IMR-90 (cell line): ENCODE measurements at regions not wholly inside any gene's neighbourhood (a gene's known extent, or its start where the extent isn't known, plus 50 kb on each side); places are given as distances from the start of the nearest gene placed in this dataset.
"Not testable (repeated sequence)": the region's sequence is repeated elsewhere in the genome, so short reads cannot be mapped to it uniquely, and the experiment has no call there.

Source experiments
- ATAC-seq: fragments of 200-7000 bp; cut with Tn5 transposase; 2 replicates; pipeline ENCODE4 v1.9.1; 2020; ENCODE audit warnings: low read depth, mild to moderate bottlenecking, moderate library complexity
- BruUV-seq: library from RNA; stranded (reverse); fragments of 400-500 nt; replicated peaks from 2 replicates; lab custom pipeline; 2021; lab: Mats Ljungman, UMichigan
- CTCF ChIA-PET: fragments of 300-600 bp; formaldehyde crosslinking; extraction: SDS; loops from one replicate; lab custom pipeline; 2021; ENCODE audit warnings: antibody characterized with exemption; lab: Yijun Ruan, JAX
- POLR2A ChIA-PET: fragments of 300-600 bp; sonication (Branson Sonifier 250); formaldehyde crosslinking; loops from one replicate; lab custom pipeline; 2022; ENCODE audit warnings: antibody characterized with exemption; ENCODE audit not compliant: unreplicated experiment; lab: Charles Lee
- DNase-seq: peaks from one replicate; pipeline ENCODE4 v3.0.0; 2013
- H2AFZ ChIP-seq: replicated peaks from 2 replicates; pipeline ENCODE3; 2013; ENCODE audit warnings: low read length, mild to moderate bottlenecking; ENCODE audit not compliant: poor library complexity
- H2AK5ac ChIP-seq: 2 replicates; pipeline ENCODE4 v1.6.1; 2013; ENCODE audit warnings: low read depth, low read length, inconsistent platforms
- H2AK9ac ChIP-seq: replicated peaks from 2 replicates; pipeline ENCODE3; 2013; ENCODE audit warnings: mild to moderate bottlenecking, low read depth, low read length, moderate library complexity; ENCODE audit not compliant: poor library complexity
- H2BK120ac ChIP-seq: 2 replicates; pipeline ENCODE4 v1.6.1; 2013; ENCODE audit warnings: low read depth, low read length, inconsistent platforms
- H2BK15ac ChIP-seq: 3 replicates; pipeline ENCODE4 v1.6.1; 2013; ENCODE audit warnings: low read depth, low read length, inconsistent platforms
- H2BK20ac ChIP-seq: 2 replicates; pipeline ENCODE4 v1.6.1; 2013; ENCODE audit warnings: low read depth, mild to moderate bottlenecking, inconsistent platforms, low read length, moderate library complexity
- H2BK5ac ChIP-seq: 2 replicates; pipeline ENCODE4 v1.6.1; 2013; ENCODE audit warnings: mild to moderate bottlenecking, low read depth, low read length, inconsistent platforms; ENCODE audit not compliant: poor library complexity, severe bottlenecking
- H3K14ac ChIP-seq: replicated peaks from 2 replicates; pipeline ENCODE4 v1.6.1; 2013; ENCODE audit warnings: low read depth, low read length, inconsistent platforms
- H3K18ac ChIP-seq: 2 replicates; pipeline ENCODE4 v1.6.1; 2013; ENCODE audit warnings: low read depth, low read length, control low read depth
- H3K23ac ChIP-seq: 2 replicates; pipeline ENCODE4 v1.6.1; 2013; ENCODE audit warnings: low read depth, low read length, inconsistent platforms
- H3K27ac ChIP-seq: 2 replicates; pipeline ENCODE4 v1.5.1; 2013; ENCODE audit warnings: mild to moderate bottlenecking, control low read depth, low read length; ENCODE audit not compliant: insufficient read depth
- H3K27me3 ChIP-seq: 2 replicates; pipeline ENCODE4 v1.6.1; 2013; ENCODE audit warnings: low read length; ENCODE audit not compliant: control insufficient read depth, insufficient read depth
- H3K36me3 ChIP-seq: 2 replicates; pipeline ENCODE4 v1.6.1; 2013; ENCODE audit warnings: low read length, mixed read lengths; ENCODE audit not compliant: control insufficient read depth, insufficient read depth
- H3K4ac ChIP-seq: 2 replicates; pipeline ENCODE4 v1.6.1; 2013; ENCODE audit warnings: low read depth, low read length, inconsistent platforms
- H3K4me1 ChIP-seq: 2 replicates; pipeline ENCODE4 v1.6.1; 2013; ENCODE audit warnings: low read length, mixed read lengths; ENCODE audit not compliant: control insufficient read depth, insufficient read depth
- H3K4me2 ChIP-seq: 2 replicates; pipeline ENCODE4 v1.6.1; 2013; ENCODE audit warnings: low read depth, mild to moderate bottlenecking, control low read depth, low read length, moderate library complexity
- H3K4me3 ChIP-seq: 2 replicates; pipeline ENCODE4 v1.5.1; 2013; ENCODE audit warnings: low read depth, mild to moderate bottlenecking, control low read depth, low read length, moderate library complexity; ENCODE audit not compliant: insufficient read depth
- H3K56ac ChIP-seq: 2 replicates; pipeline ENCODE4 v1.6.1; 2013; ENCODE audit warnings: low read length, inconsistent platforms; ENCODE audit not compliant: insufficient read depth; ENCODE audit errors: extremely low read depth
- H3K79me1 ChIP-seq, 2 experiments: 2 replicates each; pipeline ENCODE4 v1.6.1; 2013; ENCODE audit warnings: low read length in 2 of 2, inconsistent platforms in 1 of 2, low read depth in 1 of 2
- H3K9ac ChIP-seq: 2 replicates; pipeline ENCODE4 v1.6.1; 2013; ENCODE audit warnings: low read depth, low read length, control low read depth
- H3K9me1 ChIP-seq: 2 replicates; pipeline ENCODE4 v1.6.1; 2013; ENCODE audit warnings: low read length, inconsistent platforms; ENCODE audit not compliant: insufficient read depth
- H3K9me3 ChIP-seq: 2 replicates; pipeline ENCODE4 v1.6.1; 2013; ENCODE audit warnings: low read length; ENCODE audit not compliant: control insufficient read depth, insufficient read depth
- H4K20me1 ChIP-seq: 2 replicates; pipeline ENCODE4 v1.6.1; 2013; ENCODE audit warnings: low read length, inconsistent platforms; ENCODE audit not compliant: insufficient read depth
- H4K5ac ChIP-seq: 2 replicates; pipeline ENCODE4 v1.6.1; 2013; ENCODE audit warnings: mild to moderate bottlenecking, low read depth, low read length, control low read depth
- H4K8ac ChIP-seq, 2 experiments: 2 replicates each; pipeline ENCODE4 v1.6.1; 2013; ENCODE audit warnings: low read depth in 2 of 2, low read length in 2 of 2, control low read depth in 1 of 2, inconsistent platforms in 1 of 2
- H4K91ac ChIP-seq: 2 replicates; pipeline ENCODE4 v1.6.1; 2013; ENCODE audit warnings: low read depth, low read length, inconsistent platforms; ENCODE audit not compliant: insufficient read depth
- BHLHE40 ChIP-seq: fragments of 150-350 bp; IDR thresholded peaks from 2 replicates; pipeline ENCODE4 v1.6.1; 2016; ENCODE audit warnings: mild to moderate bottlenecking, low read depth, low read length
- MXI1 ChIP-seq: IDR thresholded peaks from 2 replicates; pipeline ENCODE4 v1.6.1; 2012; ENCODE audit warnings: low read depth, mild to moderate bottlenecking, low read length, moderate library complexity, borderline replicate concordance
- RAD21 ChIP-seq: IDR thresholded peaks from 2 replicates; pipeline ENCODE4 v1.6.1; 2012; ENCODE audit warnings: low read length, improper control_type of control experiment
- RFX5 ChIP-seq: IDR thresholded peaks from 2 replicates; pipeline ENCODE4 v1.8.0; 2012; ENCODE audit warnings: low read depth, mild to moderate bottlenecking, low read length, moderate library complexity
- WGBS, 2 experiments: methylation state at CpG; one replicate each; pipeline versions ENCODE4 v1.1.5 to v1.1.7; 2013; ENCODE audit warnings: missing lambda C conversion rate in 2 of 2; ENCODE audit not compliant: insufficient read length in 1 of 2; ENCODE audit errors: extremely low coverage in 2 of 2; 5-methylcytosine and 5-hydroxymethylcytosine counted together
- dilution Hi-C: fragments of 300-500 bp; cut with HindIII; formaldehyde crosslinking; loops from one replicate; pipeline ENCODE4 v1.14.3; 2018; ENCODE audit warnings: low sequenced_read_pairs; ENCODE audit not compliant: unreplicated experiment
- in situ Hi-C: fragments of 300-500 bp; cut with MboI; formaldehyde crosslinking; loops from 3 replicates; pipeline ENCODE4 v1.14.3; 2019; ENCODE audit warnings: low sequenced_read_pairs, inconsistent platforms, mixed read lengths
- intact Hi-C: fragments of 100-400 bp; cut with micrococcal nuclease; formaldehyde crosslinking; loops from 2 replicates; pipeline ENCODE4 v1.10.0; 2022

DNA sequence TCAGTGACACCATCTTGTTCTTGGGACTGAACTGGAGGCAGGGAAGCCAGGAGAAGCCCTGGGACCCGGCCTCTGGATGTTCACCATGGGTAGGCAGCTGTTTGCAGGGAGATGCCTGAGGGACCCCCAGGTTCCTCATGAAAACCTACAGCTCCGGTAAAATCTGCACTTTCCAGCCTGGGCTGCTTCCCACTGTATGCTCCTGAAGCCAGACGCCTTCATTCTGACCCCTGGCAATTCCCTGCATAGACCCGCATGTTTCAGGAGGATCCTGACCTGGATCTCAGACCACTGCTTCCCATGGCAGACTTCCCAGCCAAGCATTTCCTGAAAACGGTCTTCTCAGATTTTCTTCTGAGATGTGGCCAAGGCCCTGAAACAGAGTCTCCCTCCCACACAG lies 306.7 kb downstream of the PREX1 start:
- Histone ChIP-seq H4K5ac (no peak overlapping the region), H3K36me3 (no peaks in the 10 kb centered on the region), H3K27ac (no peak overlapping the region), H3K4me1 (no peaks in the 10 kb centered on the region), H3K4me3 (no peak overlapping the region), H3K9me1 (no peaks in the 10 kb centered on the region), H3K56ac (no peak overlapping the region), H2AK9ac (no peak overlapping the region), H2AFZ (no peak overlapping the region), H2BK15ac (no peak overlapping the region), H3K18ac (no peak overlapping the region), H3K79me1 (no peaks in the 10 kb centered on the region), H4K20me1 (no peaks in the 10 kb centered on the region), H2BK120ac (no peak overlapping the region), H4K91ac (no peak overlapping the region), H3K14ac (no peak overlapping the region), H2BK5ac (no peak overlapping the region), H3K27me3 (no peaks in the 10 kb centered on the region; the same call in 1 of the 2 replicates), H2AK5ac (no peak overlapping the region), H3K9me3 (no peaks in the 10 kb centered on the region; the same call in 1 of the 2 replicates), H4K8ac (no peak overlapping the region), H3K23ac (no peak overlapping the region), H3K4ac (no peak overlapping the region), H3K4me2 (no peak overlapping the region), H3K9ac (no peak overlapping the region), H2BK20ac (no peak overlapping the region)
- in situ Hi-C loops (no loop called here), dilution Hi-C loops (no loop called here), intact Hi-C loops (no loop called here)
- no peak for TF ChIP-seq BHLHE40
- no peak for TF ChIP-seq RFX5
- no peak for TF ChIP-seq MXI1
- TF ChIP-seq RAD21, result no peak
- 0% methylated on average over 2 of the region's 5 CpGs; no CpG with 5 or more reads in 1 of the 2 experiments for WGBS, 2 experiments
- no TSS peak for BruUV-seq
- ATAC-seq (no peak), DNase-seq (no peak)
- CTCF ChIA-PET, result no interaction called here
- POLR2A ChIA-PET, result no interaction called here

- in situ Hi-C loops (loop anchor here (5.0 kb wide), 1 partner anchor 624 kb away; no protein-coding TSS in a partner anchor), intact Hi-C loops (loop anchor here (5.0 kb wide), 1 partner anchor 624 kb away; no protein-coding TSS in a partner anchor)
- H3K9me1 ChIP-seq, dilution Hi-C loops, ATAC-seq, H3K23ac ChIP-seq, H3K27me3 ChIP-seq, H2BK20ac ChIP-seq, H3K4me1 ChIP-seq, H4K91ac ChIP-seq, H3K36me3 ChIP-seq, H4K20me1 ChIP-seq, H2AK9ac ChIP-seq, H3K27ac ChIP-seq, H3K9ac ChIP-seq, H3K18ac ChIP-seq, BruUV-seq, H4K8ac ChIP-seq, H3K14ac ChIP-seq, H3K9me3 ChIP-seq, H2BK120ac ChIP-seq, POLR2A ChIA-PET, DNase-seq, H3K56ac ChIP-seq, H3K4ac ChIP-seq, H2AK5ac ChIP-seq, H2BK15ac ChIP-seq, H4K5ac ChIP-seq, H2AFZ ChIP-seq, H3K4me2 ChIP-seq, H2BK5ac ChIP-seq, H3K79me1 ChIP-seq, H3K4me3 ChIP-seq: not testable (repeated sequence)
- CTCF ChIA-PET, result interaction anchor here (1.0 to 1.2 kb wide), 2 partner anchors 620 to 622 kb away, joined by 3 to 5 read pairs; no protein-coding TSS in a partner anchor
- 25% methylated on average over 5 of the region's 11 CpGs; no CpG with 5 or more reads in 1 of the 2 experiments for WGBS, 2 experiments
Observed at GRCh38 chr20:48516196-48516595, 311.6 kb downstream of the PREX1 start.
